GM18502 (cell line): ENCODE measurements at regions not wholly inside any gene's neighbourhood (a gene's known extent, or its start where the extent isn't known, plus 50 kb on each side); places are given as distances from the start of the nearest gene placed in this dataset.
"Not testable (repeated sequence)": the region's sequence is repeated elsewhere in the genome, so short reads cannot be mapped to it uniquely, and the experiment has no call there.

Experiments used
- ATAC-seq: cut with Tn5 transposase; IDR thresholded peaks from one replicate; pipeline ENCODE4 v1.9.1; 2021; ENCODE audit warnings: mild to moderate bottlenecking; ENCODE audit not compliant: unreplicated experiment, poor library complexity

GRCh38 chr12:25889185-25889584, 69.3 kb upstream of the RASSF8 start:
- no peak for ATAC-seq

- not testable (repeated sequence) for ATAC-seq
Observed at GRCh38 chr12:25891095-25891494, 67.4 kb upstream of the RASSF8 start.

GRCh38 chr12:25894759-25895158, 63.7 kb upstream of the RASSF8 start:
- ATAC-seq, result no peak

GRCh38 chr12:25896981-25897380, 61.5 kb upstream of the RASSF8 start:
- ATAC-seq, result no peak

- ATAC-seq, result no peak
Observed at GRCh38 chr12:25903603-25904245, 54.8 kb upstream of the RASSF8 start.

GRCh38 chr12:25904442-25904841, 54.0 kb upstream of the RASSF8 start:
- no peak for ATAC-seq

GRCh38 chr12:25906651-25907340, 51.7 kb upstream of the RASSF8 start:
- ATAC-seq, result no peak
